ENCODE measurements at regions not wholly inside any gene's neighbourhood (a gene's known extent, or its start where the extent isn't known, plus 50 kb on each side); places are given as distances from the start of the nearest gene placed in this dataset.

DNA sequence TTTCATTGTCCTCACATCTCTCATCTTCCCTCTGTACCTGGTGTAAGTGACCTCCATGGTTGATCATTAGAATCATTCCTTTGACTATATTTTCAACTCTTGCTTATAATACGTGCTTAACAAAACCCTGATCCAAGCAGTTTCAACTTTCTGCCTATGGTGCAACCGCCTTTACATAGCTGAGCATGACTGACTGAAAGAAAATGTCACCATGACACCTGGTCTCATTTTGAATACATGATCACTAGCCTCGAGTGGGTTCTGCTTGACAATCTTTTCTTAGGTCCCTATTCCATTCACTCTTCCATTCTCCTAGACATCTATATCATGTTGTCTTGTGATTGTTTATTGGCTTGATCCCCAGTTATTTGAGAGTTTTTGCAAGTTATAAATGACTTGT is 78.9 kb upstream of the STAM2 start:
- H3K4me2 ChIP-seq = no peak overlapping the region
- H3K4me3 ChIP-seq (ENCODE audit: low read depth in 2 of 2, low read length in 1 of 2) = no peak overlapping the region
- H3K79me2 ChIP-seq (ENCODE audit: insufficient read depth) = no peaks in the 10 kb centered on the region
- WGBS (ENCODE audit: low lambda C conversion rate) = 66% methylated on average over 3 of the region's 3 CpGs
- no peaks in the 10 kb centered on the region for H3K36me3 ChIP-seq (replicated peaks in 1 of 2; ENCODE audit: control insufficient read depth in 1 of 2, insufficient read depth in 2 of 2, low read length in 1 of 2)
- no peaks in the 10 kb centered on the region for H3K9me2 ChIP-seq
- ChIA-PET POLR2A (no interaction called here), CTCF (no interaction called here)
- H3K9ac ChIP-seq = no peak overlapping the region
- H3K27me3 ChIP-seq (ENCODE audit: insufficient read depth) = no peaks in the 10 kb centered on the region; the same call in 1 of the 2 replicates
- H3K9me3 ChIP-seq = no peaks in the 10 kb centered on the region
- no peaks in the 10 kb centered on the region for H4K20me1 ChIP-seq (ENCODE audit: insufficient read depth)
- TF ChIP-seq TEAD4 (IDR thresholded peaks at IDR 0.05; ENCODE audit: borderline replicate concordance, insufficient read depth) = no peak
- TF ChIP-seq ELF1 (IDR thresholded peaks at IDR 0.05) = no peak
- no peak for TF ChIP-seq RCOR1 (IDR thresholded peaks at IDR 0.05; ENCODE audit: low read length)
- TF ChIP-seq FOSL2 (IDR thresholded peaks at IDR 0.05; ENCODE audit: borderline replicate concordance, low read depth) = no peak
- TF ChIP-seq FOXJ3 (CRISPR knock-in tag; IDR thresholded peaks at IDR 0.05) = no peak
- TF ChIP-seq, protein P1, sequence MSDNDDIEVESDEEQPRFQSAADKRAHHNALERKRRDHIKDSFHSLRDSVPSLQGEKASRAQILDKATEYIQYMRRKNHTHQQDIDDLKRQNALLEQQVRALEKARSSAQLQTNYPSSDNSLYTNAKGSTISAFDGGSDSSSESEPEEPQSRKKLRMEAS (IDR thresholded peaks at IDR 0.05; ENCODE audit: low read depth) = no peak
- TF ChIP-seq TCF12 (IDR thresholded peaks at IDR 0.05) = no peak
- no peaks in the 10 kb centered on the region for H3F3A ChIP-seq (replicated peaks; ENCODE audit: insufficient read depth)
- H2AFZ ChIP-seq (ENCODE audit: low read depth) = no peak overlapping the region
- H3K27ac ChIP-seq (ENCODE audit: low read depth in 2 of 2, low read length in 1 of 2) = no peak overlapping the region
- no peaks in the 10 kb centered on the region for H3K4me1 ChIP-seq (ENCODE audit: control insufficient read depth in 1 of 2, insufficient read depth in 2 of 2, low read depth in 1 of 2, low read length in 1 of 2)
- no peak for DNase-seq

DNA sequence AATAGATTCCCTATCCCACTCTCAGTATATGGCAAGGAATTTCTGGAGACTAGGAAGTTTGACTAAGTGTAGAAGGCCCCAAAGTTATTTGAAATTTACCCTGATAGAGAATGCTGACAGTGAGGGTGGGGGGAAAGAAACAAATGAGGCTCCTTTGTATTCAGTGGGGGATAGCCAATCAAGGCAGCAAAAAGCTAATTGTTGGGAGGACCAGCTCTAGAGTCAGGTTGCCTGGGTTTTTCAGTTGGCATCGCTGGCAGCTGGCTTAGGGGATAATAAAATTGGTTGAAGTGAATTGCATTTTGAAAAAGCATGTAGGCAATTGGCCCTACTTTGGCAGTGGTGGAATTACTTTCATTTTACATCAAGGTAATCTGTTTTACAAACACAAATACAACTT is 79.4 kb upstream of the STAM2 start:
- TF ChIP-seq ELF1 (IDR thresholded peaks at IDR 0.05) (no peak), RXRA (IDR thresholded peaks at IDR 0.05; ENCODE audit: borderline replicate concordance, low read depth) (no peak), RAD21 (IDR thresholded peaks at IDR 0.05; ENCODE audit: low read length) (no peak), GATA2 (CRISPR knock-in tag; IDR thresholded peaks at IDR 0.05) (no peak), JUND (IDR thresholded peaks at IDR 0.05) (no peak), TCF12 (IDR thresholded peaks at IDR 0.05) (no peak), SMC3 (IDR thresholded peaks at IDR 0.05; ENCODE audit: low read depth, low read length) (no peak), SIN3A (IDR thresholded peaks at IDR 0.05; ENCODE audit: borderline replicate concordance, low read depth, low read length) (no peak), FOXM1 (IDR thresholded peaks at IDR 0.05; ENCODE audit: low read depth) (no peak), TEAD4 (IDR thresholded peaks at IDR 0.05; ENCODE audit: borderline replicate concordance, insufficient read depth) (no peak), FOSL2 (IDR thresholded peaks at IDR 0.05; ENCODE audit: borderline replicate concordance, low read depth) (no peak)
- TF ChIP-seq, protein P2, sequence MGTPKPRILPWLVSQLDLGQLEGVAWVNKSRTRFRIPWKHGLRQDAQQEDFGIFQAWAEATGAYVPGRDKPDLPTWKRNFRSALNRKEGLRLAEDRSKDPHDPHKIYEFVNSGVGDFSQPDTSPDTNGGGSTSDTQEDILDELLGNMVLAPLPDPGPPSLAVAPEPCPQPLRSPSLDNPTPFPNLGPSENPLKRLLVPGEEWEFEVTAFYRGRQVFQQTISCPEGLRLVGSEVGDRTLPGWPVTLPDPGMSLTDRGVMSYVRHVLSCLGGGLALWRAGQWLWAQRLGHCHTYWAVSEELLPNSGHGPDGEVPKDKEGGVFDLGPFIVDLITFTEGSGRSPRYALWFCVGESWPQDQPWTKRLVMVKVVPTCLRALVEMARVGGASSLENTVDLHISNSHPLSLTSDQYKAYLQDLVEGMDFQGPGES (IDR thresholded peaks at IDR 0.05; ENCODE audit: low read depth, low read length) = no peak
- TF ChIP-seq, protein P3, sequence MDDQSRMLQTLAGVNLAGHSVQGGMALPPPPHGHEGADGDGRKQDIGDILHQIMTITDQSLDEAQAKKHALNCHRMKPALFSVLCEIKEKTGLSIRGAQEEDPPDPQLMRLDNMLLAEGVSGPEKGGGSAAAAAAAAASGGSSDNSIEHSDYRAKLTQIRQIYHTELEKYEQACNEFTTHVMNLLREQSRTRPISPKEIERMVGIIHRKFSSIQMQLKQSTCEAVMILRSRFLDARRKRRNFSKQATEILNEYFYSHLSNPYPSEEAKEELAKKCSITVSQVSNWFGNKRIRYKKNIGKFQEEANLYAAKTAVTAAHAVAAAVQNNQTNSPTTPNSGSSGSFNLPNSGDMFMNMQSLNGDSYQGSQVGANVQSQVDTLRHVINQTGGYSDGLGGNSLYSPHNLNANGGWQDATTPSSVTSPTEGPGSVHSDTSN (IDR thresholded peaks at IDR 0.05) = no peak
- Histone ChIP-seq H3K4me2 (no peak overlapping the region), H2AFZ (ENCODE audit: low read depth) (no peak overlapping the region), H3K4me3 (ENCODE audit: low read depth in 2 of 2, low read length in 1 of 2) (no peak overlapping the region), H4K20me1 (ENCODE audit: insufficient read depth) (no peaks in the 10 kb centered on the region), H3K27me3 (ENCODE audit: insufficient read depth) (no peaks in the 10 kb centered on the region; the same call in 1 of the 2 replicates), H3K9ac (no peak overlapping the region), H3K27ac (ENCODE audit: low read depth in 2 of 2, low read length in 1 of 2) (no peak overlapping the region), H3K79me2 (ENCODE audit: insufficient read depth) (no peaks in the 10 kb centered on the region), H3K4me1 (ENCODE audit: control insufficient read depth in 1 of 2, insufficient read depth in 2 of 2, low read depth in 1 of 2, low read length in 1 of 2) (no peaks in the 10 kb centered on the region), H3K36me3 (replicated peaks in 1 of 2; ENCODE audit: control insufficient read depth in 1 of 2, insufficient read depth in 2 of 2, low read length in 1 of 2) (no peaks in the 10 kb centered on the region), H3K9me3 (no peaks in the 10 kb centered on the region), H3F3A (replicated peaks; ENCODE audit: insufficient read depth) (no peaks in the 10 kb centered on the region), H3K9me2 (no peaks in the 10 kb centered on the region)
- ChIA-PET CTCF (no interaction called here), POLR2A (no interaction called here)
- no peak for DNase-seq
- WGBS (ENCODE audit: low lambda C conversion rate) = 67% methylated on average over 1 of the region's 1 CpG
